ENCODE measurements at regions not wholly inside any gene's neighbourhood (a gene's known extent, or its start where the extent isn't known, plus 50 kb on each side); places are given as distances from the start of the nearest gene placed in this dataset.
"Not testable (repeated sequence)": the region's sequence is repeated elsewhere in the genome, so short reads cannot be mapped to it uniquely, and the experiment has no call there.

GRCh38 chr10:131839880-131840787, 60.7 kb upstream of the PPP2R2D start:
- TF ChIP-seq POLR2A, CTCF (IDR thresholded peaks at IDR 0.05): not testable (repeated sequence)
